GM04503 (cell line): ENCODE measurements at regions not wholly inside any gene's neighbourhood (a gene's known extent, or its start where the extent isn't known, plus 50 kb on each side); places are given as distances from the start of the nearest gene placed in this dataset.
A peak's percentile ranks its signal among the peaks of the same experiment; 100 is the strongest.
"Not testable (repeated sequence)": the region's sequence is repeated elsewhere in the genome, so short reads cannot be mapped to it uniquely, and the experiment has no call there.

ENCODE experiments used
- DNase-seq: peaks from one replicate; pipeline ENCODE4 v3.0.0-alpha.2; 2012; ENCODE audit warnings: low read depth

- no peak for DNase-seq
Measured at GRCh38 chr16:22678311-22678710, 135.7 kb upstream of the HS3ST2 start.

- no peak for DNase-seq
Measured at GRCh38 chr16:22681554-22682291, 132.2 kb upstream of the HS3ST2 start.

- DNase-seq: no peak
Measured at GRCh38 chr16:22683258-22683657, 130.7 kb upstream of the HS3ST2 start.

- no peak for DNase-seq
Measured at GRCh38 chr16:22683730-22684573, 130.0 kb upstream of the HS3ST2 start.

- DNase-seq: no peak
Measured at GRCh38 chr16:22684574-22685458, 129.1 kb upstream of the HS3ST2 start.

- no peak for DNase-seq
Measured at GRCh38 chr16:22685459-22685830, 128.5 kb upstream of the HS3ST2 start.

- no peak for DNase-seq
Measured at GRCh38 chr16:22687031-22687530, 126.9 kb upstream of the HS3ST2 start.

GRCh38 chr16:22688463-22688862, 125.5 kb upstream of the HS3ST2 start:
- no peak for DNase-seq

- DNase-seq: no peak
Measured at GRCh38 chr16:22688930-22689329, 125.0 kb upstream of the HS3ST2 start.

GRCh38 chr16:22691335-22691734, 122.6 kb upstream of the HS3ST2 start:
- no peak for DNase-seq

GRCh38 chr16:22692034-22692433, 121.9 kb upstream of the HS3ST2 start:
- DNase-seq: no peak

GRCh38 chr16:22692916-22693637, 120.9 kb upstream of the HS3ST2 start:
- DNase-seq: no peak

GRCh38 chr16:22693638-22694340, 120.2 kb upstream of the HS3ST2 start:
- DNase-seq: no peak

GRCh38 chr16:22694887-22695382, 119.0 kb upstream of the HS3ST2 start:
- DNase-seq: peak; percentile 99

- not testable (repeated sequence) for DNase-seq
Measured at GRCh38 chr16:22695773-22696172, 118.2 kb upstream of the HS3ST2 start.

- no peak for DNase-seq
Measured at GRCh38 chr16:22699356-22699755, 114.6 kb upstream of the HS3ST2 start.

GRCh38 chr16:22705799-22706198, 108.2 kb upstream of the HS3ST2 start:
- DNase-seq: no peak

GRCh38 chr16:22710326-22710725, 103.6 kb upstream of the HS3ST2 start:
- DNase-seq: no peak

GRCh38 chr16:22711847-22712246, 102.1 kb upstream of the HS3ST2 start:
- no peak for DNase-seq

GRCh38 chr16:22712471-22712870, 101.5 kb upstream of the HS3ST2 start:
- DNase-seq: no peak

GRCh38 chr16:22718598-22718997, 95.4 kb upstream of the HS3ST2 start:
- not testable (repeated sequence) for DNase-seq
